ENCODE measurements at regions not wholly inside any gene's neighbourhood (a gene's known extent, or its start where the extent isn't known, plus 50 kb on each side); places are given as distances from the start of the nearest gene placed in this dataset.

DNA sequence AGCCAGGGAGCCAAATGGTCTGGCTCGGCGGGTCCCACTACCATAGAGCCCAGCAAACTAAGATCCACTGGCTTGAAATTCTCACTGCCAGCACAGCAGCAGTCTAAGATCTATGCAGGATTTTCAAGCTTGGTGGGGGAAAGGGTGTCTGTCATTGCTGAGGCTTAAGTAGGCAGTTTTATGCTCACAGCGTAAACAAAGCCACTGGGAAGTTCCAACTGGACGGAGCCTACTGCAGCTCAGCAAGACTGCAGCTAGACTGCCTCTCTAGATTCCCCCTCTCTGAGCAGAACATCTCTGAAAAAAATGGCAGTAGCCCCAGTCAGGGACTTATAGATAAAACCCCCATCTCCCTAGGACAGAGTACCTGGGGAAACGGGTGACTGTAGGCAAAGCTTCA, 277.6 kb upstream of the PHF14 start:
- peaks cover 31% of the 10 kb centered on the region for H3K9me3 ChIP-seq
- DNase-seq (no peak), ATAC-seq (no peak)
- H3K4me3 ChIP-seq: no peak overlapping the region
- no peaks in the 10 kb centered on the region for H3K4me1 ChIP-seq (ENCODE audit: low read depth)
- TF ChIP-seq, protein P1, sequence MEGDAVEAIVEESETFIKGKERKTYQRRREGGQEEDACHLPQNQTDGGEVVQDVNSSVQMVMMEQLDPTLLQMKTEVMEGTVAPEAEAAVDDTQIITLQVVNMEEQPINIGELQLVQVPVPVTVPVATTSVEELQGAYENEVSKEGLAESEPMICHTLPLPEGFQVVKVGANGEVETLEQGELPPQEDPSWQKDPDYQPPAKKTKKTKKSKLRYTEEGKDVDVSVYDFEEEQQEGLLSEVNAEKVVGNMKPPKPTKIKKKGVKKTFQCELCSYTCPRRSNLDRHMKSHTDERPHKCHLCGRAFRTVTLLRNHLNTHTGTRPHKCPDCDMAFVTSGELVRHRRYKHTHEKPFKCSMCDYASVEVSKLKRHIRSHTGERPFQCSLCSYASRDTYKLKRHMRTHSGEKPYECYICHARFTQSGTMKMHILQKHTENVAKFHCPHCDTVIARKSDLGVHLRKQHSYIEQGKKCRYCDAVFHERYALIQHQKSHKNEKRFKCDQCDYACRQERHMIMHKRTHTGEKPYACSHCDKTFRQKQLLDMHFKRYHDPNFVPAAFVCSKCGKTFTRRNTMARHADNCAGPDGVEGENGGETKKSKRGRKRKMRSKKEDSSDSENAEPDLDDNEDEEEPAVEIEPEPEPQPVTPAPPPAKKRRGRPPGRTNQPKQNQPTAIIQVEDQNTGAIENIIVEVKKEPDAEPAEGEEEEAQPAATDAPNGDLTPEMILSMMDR (IDR thresholded peaks at IDR 0.05): no peak
- intact Hi-C loops (cut with DNase I, micrococcal nuclease): no loop called here
- H3K36me3 ChIP-seq (ENCODE audit: low read depth): no peaks in the 10 kb centered on the region

DNA sequence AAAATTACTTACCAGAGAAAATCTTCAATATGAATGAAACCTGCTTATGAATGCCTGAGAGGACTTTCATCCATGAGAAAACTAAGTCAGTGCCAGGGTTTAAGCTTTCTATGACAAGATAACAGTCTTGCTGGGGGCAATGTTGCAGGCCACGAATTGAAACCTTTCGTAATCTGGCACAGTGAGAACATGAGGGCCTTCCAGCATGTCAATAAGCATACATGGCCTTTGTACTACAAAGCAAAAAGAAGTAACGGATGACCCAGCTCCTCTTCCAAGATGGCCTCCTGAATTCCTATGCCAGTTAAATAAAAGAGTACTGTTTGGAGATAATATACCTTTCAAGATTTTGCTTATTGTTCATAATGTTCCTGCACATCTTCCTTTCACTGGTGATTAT, 270.6 kb upstream of the PHF14 start:
- ATAC-seq (no peak), DNase-seq (no peak)
- no peak overlapping the region for H3K4me3 ChIP-seq
- no peaks in the 10 kb centered on the region for H3K36me3 ChIP-seq (ENCODE audit: low read depth)
- TF ChIP-seq, protein P1 (IDR thresholded peaks at IDR 0.05): no peak
- peaks cover 9% of the 10 kb centered on the region for H3K9me3 ChIP-seq
- intact Hi-C loops (cut with DNase I, micrococcal nuclease): no loop called here
- no peaks in the 10 kb centered on the region for H3K4me1 ChIP-seq (ENCODE audit: low read depth)

DNA sequence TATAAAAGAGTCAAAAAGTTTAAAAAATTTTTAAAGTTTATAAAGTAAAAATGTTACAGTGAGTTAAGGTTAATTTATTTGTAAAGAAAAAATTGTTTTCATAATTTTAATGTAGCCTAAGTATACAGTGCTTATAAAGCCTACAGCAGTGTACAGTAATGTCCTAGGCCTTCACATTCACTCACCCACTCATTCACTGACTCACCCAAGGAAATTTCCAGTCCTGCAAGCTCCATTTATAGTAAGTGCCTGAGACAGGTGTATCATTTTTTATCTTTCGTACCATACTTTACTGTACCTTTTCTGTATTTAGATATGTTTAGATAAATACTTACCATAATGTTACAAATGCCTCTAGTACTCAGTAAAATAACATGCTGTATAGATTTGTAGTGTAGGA, 269.7 kb upstream of the PHF14 start:
- intact Hi-C loops (cut with DNase I, micrococcal nuclease): no loop called here
- Histone ChIP-seq H3K4me3 (no peak overlapping the region), H3K36me3 (ENCODE audit: low read depth) (no peaks in the 10 kb centered on the region), H3K4me1 (ENCODE audit: low read depth) (no peaks in the 10 kb centered on the region), H3K9me3 (peaks cover 6% of the 10 kb centered on the region)
- no peak for DNase-seq
- ATAC-seq: no peak
- TF ChIP-seq, protein P1 (IDR thresholded peaks at IDR 0.05): no peak

DNA sequence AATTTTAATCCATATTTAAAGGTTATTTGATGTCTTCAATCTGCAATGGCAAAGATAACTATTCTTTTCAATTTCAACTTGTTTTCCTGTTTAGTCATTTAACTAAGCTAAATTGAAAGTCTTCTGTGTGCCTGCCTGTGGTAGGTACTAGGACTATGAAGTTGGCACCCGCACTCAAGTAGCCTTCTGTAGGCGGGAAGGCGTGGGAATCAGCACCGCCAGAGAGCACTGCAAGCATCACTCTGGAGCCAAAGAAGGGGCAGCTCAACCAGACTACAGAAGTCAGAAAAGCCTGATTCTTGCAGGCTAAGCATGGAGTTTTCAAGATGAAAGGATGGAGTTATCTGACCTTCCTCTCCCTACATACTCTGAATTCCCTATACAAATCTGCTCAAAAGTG, 269.0 kb upstream of the PHF14 start:
- Histone ChIP-seq H3K36me3 (ENCODE audit: low read depth) (no peaks in the 10 kb centered on the region), H3K4me1 (ENCODE audit: low read depth) (no peaks in the 10 kb centered on the region), H3K9me3 (peaks cover 6% of the 10 kb centered on the region), H3K4me3 (no peak overlapping the region)
- intact Hi-C loops (cut with DNase I, micrococcal nuclease): no loop called here
- no peak for DNase-seq
- TF ChIP-seq, protein P1 (IDR thresholded peaks at IDR 0.05): no peak
- ATAC-seq: no peak

DNA sequence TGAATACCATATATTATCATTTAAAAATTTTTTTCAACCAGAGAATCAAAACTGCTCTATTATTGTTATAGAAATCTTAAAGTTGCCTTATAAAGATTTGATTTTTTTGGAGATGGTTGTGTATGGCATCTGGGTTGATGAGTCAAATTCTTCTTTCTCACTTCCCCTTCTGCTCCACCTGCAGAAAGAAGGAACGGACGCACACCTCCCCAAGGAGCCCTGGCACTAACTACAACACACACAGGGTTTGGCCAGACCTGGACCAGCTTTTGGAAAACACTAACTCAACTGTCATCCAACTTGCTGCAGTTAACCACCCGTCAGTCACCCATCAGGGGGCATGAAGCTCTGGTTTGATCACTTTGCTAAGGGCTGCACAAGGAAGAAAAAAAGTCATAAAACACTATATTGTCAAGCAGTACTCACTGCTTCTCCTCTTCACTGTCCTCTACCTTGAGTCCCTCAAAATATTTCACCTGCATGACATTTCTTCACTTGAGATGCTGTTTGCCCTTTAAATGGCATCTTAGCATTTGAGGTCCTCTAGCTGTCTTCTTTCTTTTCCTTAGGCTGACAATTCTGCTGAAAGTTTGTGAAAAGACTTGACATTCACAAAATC, 266.7 kb upstream of the PHF14 start:
- DNase-seq (no peak), ATAC-seq (no peak)
- no peaks in the 10 kb centered on the region for H3K9me3 ChIP-seq
- intact Hi-C loops (cut with DNase I, micrococcal nuclease): no loop called here
- no peaks in the 10 kb centered on the region for H3K4me1 ChIP-seq (ENCODE audit: low read depth)
- TF ChIP-seq, protein P1 (IDR thresholded peaks at IDR 0.05): no peak
- H3K36me3 ChIP-seq (ENCODE audit: low read depth): no peaks in the 10 kb centered on the region
- no peak overlapping the region for H3K4me3 ChIP-seq

DNA sequence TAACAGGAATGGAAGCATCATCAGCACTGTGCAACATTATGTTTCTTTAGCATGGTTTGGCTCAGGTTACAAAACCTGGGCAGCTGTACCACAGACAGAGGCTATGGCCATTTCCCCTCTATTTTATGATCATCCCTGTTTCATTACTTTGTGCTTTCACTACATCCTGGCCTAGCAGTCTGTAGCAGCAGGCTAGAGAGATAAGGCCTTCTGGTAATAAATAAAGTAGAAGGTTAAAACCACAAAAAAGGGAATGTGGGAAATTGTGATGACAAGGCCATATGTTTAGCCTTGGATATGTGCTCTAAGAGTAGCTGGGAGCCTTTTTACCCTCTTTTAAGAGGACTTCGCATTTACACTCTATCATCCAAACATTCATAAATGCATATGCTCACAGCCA, 266.2 kb upstream of the PHF14 start:
- H3K36me3 ChIP-seq (ENCODE audit: low read depth): no peaks in the 10 kb centered on the region
- TF ChIP-seq, protein P1 (IDR thresholded peaks at IDR 0.05): no peak
- H3K9me3 ChIP-seq: no peaks in the 10 kb centered on the region
- no peak overlapping the region for H3K4me3 ChIP-seq
- no peaks in the 10 kb centered on the region for H3K4me1 ChIP-seq (ENCODE audit: low read depth)
- no peak for DNase-seq
- no peak for ATAC-seq
- intact Hi-C loops (cut with DNase I, micrococcal nuclease): no loop called here
